Brain microvascular endothelial cell (primary cell): ENCODE measurements at regions not wholly inside any gene's neighbourhood (a gene's known extent, or its start where the extent isn't known, plus 50 kb on each side); places are given as distances from the start of the nearest gene placed in this dataset.
A peak's percentile ranks its signal among the peaks of the same experiment; 100 is the strongest.

Source experiments
- DNase-seq: peaks from one replicate; pipeline ENCODE4 v3.0.0-alpha.2; 2020
- H3K27ac ChIP-seq: fragments of 250-450 bp; sonication (Bioruptor Pico); 2 replicates; pipeline ENCODE4 v1.5.1; 2020; ENCODE audit warnings: mild to moderate bottlenecking, moderate library complexity
- H3K27me3 ChIP-seq: fragments of 250-450 bp; sonication (Bioruptor Pico); replicated peaks from 2 replicates; pipeline ENCODE4 v1.5.1; 2020; ENCODE audit warnings: mild to moderate bottlenecking
- H3K36me3 ChIP-seq: fragments of 250-450 bp; sonication (Bioruptor Pico); replicated peaks from 2 replicates; pipeline ENCODE4 v1.5.1; 2020; ENCODE audit warnings: mild to moderate bottlenecking
- H3K4me3 ChIP-seq: 2 replicates; pipeline ENCODE4 v1.5.1; 2011; ENCODE audit warnings: low read depth, mild to moderate bottlenecking, control low read depth, low read length, moderate library complexity
- CTCF ChIP-seq: IDR thresholded peaks from 2 replicates; pipeline ENCODE4 v1.5.1; 2011; ENCODE audit warnings: low read depth, mild to moderate bottlenecking, moderate library complexity, low read length, control low read depth, inconsistent platforms; ENCODE audit errors: missing control alignments
- in situ Hi-C: cut with HindIII; loops from 2 replicates; pipeline ENCODE4 v1.10.0; 2017; ENCODE audit warnings: low sequenced_read_pairs, low pct_ligation_motif_present

DNA sequence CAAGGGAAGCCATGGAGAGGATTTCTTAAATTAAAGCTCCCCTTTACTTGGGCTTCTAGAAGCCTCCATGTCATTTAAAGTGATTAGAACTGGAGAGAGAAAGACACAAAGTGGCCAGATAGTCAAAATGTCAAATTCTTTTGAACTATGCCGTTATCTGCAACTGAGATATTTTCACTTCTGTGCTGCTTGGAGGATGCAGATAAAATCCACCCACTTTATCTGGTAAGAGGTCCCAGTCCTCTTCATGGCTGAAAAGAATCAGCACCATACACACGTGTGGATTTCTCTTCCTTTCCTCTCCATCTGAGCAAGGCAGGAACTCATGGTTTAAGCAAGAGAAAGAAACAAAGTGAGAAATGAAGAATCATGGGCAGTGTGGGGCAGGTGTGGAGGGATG lies 276.9 kb upstream of the RUNX1 start:
- Histone ChIP-seq H3K36me3 (no peaks in the 10 kb centered on the region), H3K4me3 (no peak overlapping the region), H3K27me3 (no peaks in the 10 kb centered on the region), H3K27ac (no peak overlapping the region)
- no peak for TF ChIP-seq CTCF
- DNase-seq = no peak
- in situ Hi-C loops = no loop called here

GRCh38 chr21:35324372-35325220 lies 275.5 kb upstream of the RUNX1 start:
- no peak overlapping the region for H3K4me3 ChIP-seq
- H3K27ac ChIP-seq = peak overlapping the region; percentile 44
- peak; percentile 67 for DNase-seq
- H3K27me3 ChIP-seq = no peaks in the 10 kb centered on the region
- no peaks in the 10 kb centered on the region for H3K36me3 ChIP-seq
- in situ Hi-C loops = no loop called here
- TF ChIP-seq CTCF = no peak

DNA sequence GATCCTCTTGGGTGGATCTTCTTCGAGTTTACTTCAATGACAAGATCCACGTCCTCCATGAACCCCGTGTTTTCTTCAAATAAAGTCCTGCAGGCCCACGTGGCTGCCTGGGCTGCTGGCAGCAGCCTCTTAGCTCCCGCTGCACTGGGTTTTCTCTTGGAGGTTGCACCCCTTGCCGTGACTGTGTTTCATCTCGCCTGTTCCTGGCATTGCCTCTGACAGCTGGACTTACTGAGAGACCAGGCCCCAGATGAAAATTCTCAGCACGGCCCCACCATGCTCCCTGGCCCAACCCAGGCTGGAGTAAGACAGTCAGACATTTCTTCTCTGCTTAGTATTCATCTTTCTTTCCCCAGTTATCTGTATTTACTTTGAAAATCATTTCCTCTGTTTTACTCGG lies 274.8 kb upstream of the RUNX1 start:
- H3K4me3 ChIP-seq = no peak overlapping the region
- no peak for DNase-seq
- in situ Hi-C loops = no loop called here
- H3K27me3 ChIP-seq = no peaks in the 10 kb centered on the region
- peak overlapping the region; percentile 44 for H3K27ac ChIP-seq
- no peak for TF ChIP-seq CTCF
- H3K36me3 ChIP-seq = no peaks in the 10 kb centered on the region

- TF ChIP-seq CTCF = no peak
- Histone ChIP-seq H3K27ac (no peak overlapping the region), H3K4me3 (no peak overlapping the region), H3K27me3 (no peaks in the 10 kb centered on the region), H3K36me3 (no peaks in the 10 kb centered on the region)
- in situ Hi-C loops = no loop called here
- no peak for DNase-seq
Measured at GRCh38 chr21:35321322-35322200, 272.5 kb upstream of the RUNX1 start.

- TF ChIP-seq CTCF = no peak
- H3K4me3 ChIP-seq = no peak overlapping the region
- in situ Hi-C loops = no loop called here
- no peak for DNase-seq
- H3K27me3 ChIP-seq = no peaks in the 10 kb centered on the region
- no peak overlapping the region for H3K27ac ChIP-seq
- no peaks in the 10 kb centered on the region for H3K36me3 ChIP-seq
Measured at GRCh38 chr21:35319684-35320283, 270.7 kb upstream of the RUNX1 start.
